HCT116 (cell line): ENCODE measurements at regions not wholly inside any gene's neighbourhood (a gene's known extent, or its start where the extent isn't known, plus 50 kb on each side); places are given as distances from the start of the nearest gene placed in this dataset.

Experiments used
- ATAC-seq: fragments of 200-7000 bp; cut with Tn5 transposase; 2 replicates; pipeline ENCODE4 v1.9.1; 2020; ENCODE audit warnings: mild to moderate bottlenecking, moderate library complexity
- BruUV-seq: library from RNA; stranded (reverse); fragments of 400-500 nt; replicated peaks from 2 replicates; lab custom pipeline; 2021; lab: Mats Ljungman, UMichigan
- CTCF ChIA-PET: fragments of 300-600 bp; sonication (Branson Sonifier 250); formaldehyde crosslinking; loops from one replicate; lab custom pipeline; 2021; ENCODE audit warnings: antibody characterized with exemption; lab: Charles Lee
- POLR2A ChIA-PET: fragments of 300-600, 350-600 bp; sonication (Branson Sonifier 250); formaldehyde crosslinking; loops from one replicate; lab custom pipeline; 2021; ENCODE audit warnings: antibody characterized with exemption; lab: Charles Lee
- RAD21 ChIA-PET, 2 experiments: fragments of 300-600 bp; sonication (Branson Sonifier 250); formaldehyde crosslinking; loops; one replicate each; lab custom pipeline; 2023; ENCODE audit warnings: low total read pairs in 2 of 2; ENCODE audit not compliant: uncharacterized antibody in 2 of 2, unreplicated experiment in 2 of 2, low non-redundant PET in 1 of 2; lab: Charles Lee
- DNase-seq: peaks from one replicate; pipeline ENCODE4 v3.0.0-alpha.2; 2010; ENCODE audit warnings: low read depth, low spot score
- H2AFZ ChIP-seq: fragments of 200-600 bp; shearing (Covaris generic), sonication (generic); 2 replicates; pipeline ENCODE4 v1.6.1; 2017; ENCODE audit warnings: low read depth, mixed run types, mixed read lengths, antibody characterized with exemption, low read length; ENCODE audit not compliant: poor library complexity, severe bottlenecking
- H3K27ac ChIP-seq: 2 replicates; pipeline ENCODE4 v1.5.1; 2012; ENCODE audit warnings: low read depth, low read length
- H3K27me3 ChIP-seq: fragments of 200-600 bp; sonication (generic); 2 replicates; pipeline ENCODE4 v1.6.1; 2016; ENCODE audit warnings: mixed run types, low read length, mixed read lengths; ENCODE audit not compliant: insufficient read depth
- H3K36me3 ChIP-seq, 2 experiments: fragments of 200-500 bp in 1 of 2; fragments of 200-600 bp in 1 of 2; sonication (Bioruptor generic) in 1 of 2; sonication (generic) in 1 of 2; 2 replicates each; pipeline versions ENCODE4 v1.5.1 to v1.6.1; 2014 to 2016; ENCODE audit warnings: low read length in 2 of 2, inconsistent platforms in 1 of 2, mixed read lengths in 1 of 2, mixed run types in 1 of 2; ENCODE audit not compliant: insufficient read depth in 2 of 2, control insufficient read depth in 1 of 2
- H3K4me1 ChIP-seq, 2 experiments: fragments of 200-600 bp in 1 of 2; sonication (generic) in 1 of 2; 2 replicates each; pipeline versions ENCODE4 v1.5.1 to v1.6.1; 2012 to 2017; ENCODE audit warnings: low read length in 2 of 2, inconsistent platforms in 1 of 2, mild to moderate bottlenecking in 1 of 2, mixed read lengths in 1 of 2, mixed run types in 1 of 2, moderate library complexity in 1 of 2; ENCODE audit not compliant: insufficient read depth in 2 of 2, control insufficient read depth in 1 of 2
- H3K4me2 ChIP-seq: fragments of 200-600 bp; sonication (generic); 2 replicates; pipeline ENCODE4 v1.6.1; 2017; ENCODE audit warnings: mixed run types, low read length, mixed read lengths
- H3K4me3 ChIP-seq, 2 experiments: fragments of 200-600 bp in 1 of 2; sonication (generic) in 1 of 2; replicated peaks in 1 of 2; 2 replicates each; pipeline ENCODE4 v1.5.1; 2011 to 2016; ENCODE audit warnings: low read length in 2 of 2, control low read depth in 1 of 2, low read depth in 1 of 2, mild to moderate bottlenecking in 1 of 2, mixed read lengths in 1 of 2, mixed run types in 1 of 2
- H3K79me2 ChIP-seq: fragments of 200-600 bp; sonication (generic); 2 replicates; pipeline ENCODE4 v1.6.1; 2017; ENCODE audit warnings: mild to moderate bottlenecking, mixed run types, low read length, moderate library complexity, mixed read lengths; ENCODE audit not compliant: insufficient read depth
- H3K9ac ChIP-seq: fragments of 200-600 bp; sonication (generic); 2 replicates; pipeline ENCODE4 v1.6.1; 2016; ENCODE audit warnings: low read length, mixed read lengths
- H3K9me2 ChIP-seq: fragments of 200-600 bp; sonication (generic), shearing (Covaris generic); 2 replicates; pipeline ENCODE4 v1.6.1; 2017; ENCODE audit warnings: mixed run types, mild to moderate bottlenecking, moderate library complexity; ENCODE audit not compliant: insufficient read depth
- H3K9me3 ChIP-seq, 2 experiments: fragments of 200-500 bp in 1 of 2; fragments of 200-600 bp in 1 of 2; sonication (Bioruptor generic) in 1 of 2; sonication (generic) in 1 of 2; 2 replicates each; pipeline ENCODE4 v1.6.1; 2014 to 2017; ENCODE audit warnings: low read length in 2 of 2, mixed read lengths in 2 of 2, inconsistent platforms in 1 of 2, low read depth in 1 of 2, mild to moderate bottlenecking in 1 of 2, mixed run types in 1 of 2, moderate library complexity in 1 of 2; ENCODE audit not compliant: control insufficient read depth in 1 of 2, insufficient read depth in 1 of 2
- H4K20me1 ChIP-seq: fragments of 200-600 bp; sonication (generic), shearing (Covaris generic); 2 replicates; pipeline ENCODE4 v1.6.1; 2017; ENCODE audit warnings: mixed run types, mild to moderate bottlenecking, moderate library complexity; ENCODE audit not compliant: insufficient read depth
- CBX3 ChIP-seq: IDR thresholded peaks from 2 replicates; pipeline ENCODE4 v1.6.1; 2012; ENCODE audit warnings: low read depth
- EGR1 ChIP-seq: IDR thresholded peaks from 2 replicates; pipeline ENCODE4 v1.6.1; 2012; ENCODE audit warnings: low read depth
- ELF1 ChIP-seq: IDR thresholded peaks from 2 replicates; pipeline ENCODE4 v1.6.1; 2012; ENCODE audit warnings: low read depth, borderline replicate concordance
- EZH2phosphoT487 ChIP-seq: fragments of 200-600 bp; IDR thresholded peaks from 2 replicates; pipeline ENCODE4 v1.6.1; 2018; ENCODE audit warnings: antibody characterized with exemption, borderline replicate concordance
- FOSL1 ChIP-seq: IDR thresholded peaks from 2 replicates; pipeline ENCODE4 v1.6.1; 2012; ENCODE audit warnings: low read depth
- JUND ChIP-seq: IDR thresholded peaks from 2 replicates; pipeline ENCODE4 v1.6.1; 2012
- POLR2A ChIP-seq: IDR thresholded peaks from 2 replicates; pipeline ENCODE4 v1.7.0; 2011; ENCODE audit warnings: borderline replicate concordance; ENCODE audit not compliant: insufficient read depth, insufficient read length; ENCODE audit errors: extremely low read depth
- POLR2AphosphoS5 ChIP-seq: IDR thresholded peaks from 2 replicates; pipeline ENCODE4 v1.6.1; 2011; ENCODE audit warnings: mild to moderate bottlenecking, low read depth, low read length, moderate library complexity
- RAD21 ChIP-seq: IDR thresholded peaks from 2 replicates; pipeline ENCODE4 v1.6.1; 2012; ENCODE audit warnings: low read depth, mild to moderate bottlenecking
- YY1 ChIP-seq: IDR thresholded peaks from 2 replicates; pipeline ENCODE4 v1.6.1; 2011; ENCODE audit warnings: low read length, low read depth, moderate library complexity, mild to moderate bottlenecking; ENCODE audit not compliant: insufficient replicate concordance; ENCODE audit errors: extremely low read depth
- ZFX ChIP-seq: fragments of 450-650 bp; IDR thresholded peaks from 2 replicates; pipeline ENCODE4 v1.6.1; 2017
- intact Hi-C: fragments of 100-400 bp; cut with micrococcal nuclease; formaldehyde crosslinking; loops from 2 replicates; pipeline ENCODE4 v1.10.0; 2022
- TF ChIP-seq, protein P1 (sequence below): IDR thresholded peaks from 2 replicates; pipeline ENCODE4 v1.6.1; 2011; ENCODE audit warnings: mild to moderate bottlenecking, low read length, moderate library complexity; ENCODE audit not compliant: insufficient replicate concordance; ENCODE audit errors: extremely low read depth
- TF ChIP-seq, protein P2 (sequence below): IDR thresholded peaks from 2 replicates; pipeline ENCODE4 v1.6.1; 2012
- TF ChIP-seq, protein P3 (sequence below): IDR thresholded peaks from 2 replicates; pipeline ENCODE4 v1.6.1; 2012
- TF ChIP-seq, protein P4 (sequence below), 3 experiments: fragments of 200-600 bp in 1 of 3; sonication (generic) in 1 of 3; IDR thresholded peaks in 2 of 3; conservative IDR thresholded peaks in 1 of 3; 2 replicates each; pipeline ENCODE4 v1.5.1; 2012 to 2017; ENCODE audit warnings: low read depth in 2 of 3, low read length in 2 of 3, antibody characterized with exemption in 1 of 3, borderline replicate concordance in 1 of 3, control low read depth in 1 of 3, mild to moderate bottlenecking in 1 of 3, mixed read lengths in 1 of 3, mixed run types in 1 of 3, moderate library complexity in 1 of 3; ENCODE audit not compliant: insufficient read depth in 1 of 3

DNA sequence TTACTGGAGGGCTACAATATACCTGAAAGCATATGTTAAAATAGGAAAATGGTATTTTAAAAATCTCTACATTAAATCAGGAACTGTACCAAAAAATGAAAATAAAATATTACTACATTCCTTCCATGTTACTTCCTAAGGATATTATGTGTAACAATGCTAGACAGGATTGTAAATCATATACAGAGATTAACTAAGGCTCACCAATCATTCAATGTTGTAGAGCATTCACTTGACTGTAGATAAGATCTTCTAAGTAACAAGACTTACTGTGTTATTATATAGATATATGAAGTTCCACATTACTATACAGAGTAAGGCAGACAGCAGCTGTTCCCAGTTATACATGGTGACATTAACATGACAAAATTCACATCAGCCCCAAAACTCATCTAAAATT lies 1919.1 kb upstream of the CDH9 start:
- no TSS peak for BruUV-seq
- POLR2A ChIA-PET = no interaction called here
- Histone ChIP-seq H3K27me3 (no peaks in the 10 kb centered on the region), H2AFZ (no peak overlapping the region), H3K9me3 (peaks cover 5 to 6% of the 10 kb centered on the region in 2 experiments; a peak in 1 of 4 replicates), H3K4me3 (no peak overlapping the region), H3K4me2 (no peak overlapping the region), H3K36me3 (no peaks in the 10 kb centered on the region), H3K4me1 (no peaks in the 10 kb centered on the region), H3K9ac (no peak overlapping the region), H3K27ac (no peak overlapping the region), H3K79me2 (no peaks in the 10 kb centered on the region), H3K9me2 (no peaks in the 10 kb centered on the region), H4K20me1 (no peaks in the 10 kb centered on the region)
- no peak for DNase-seq
- intact Hi-C loops = no loop called here
- no peak for ATAC-seq
- TF ChIP-seq ELF1 (no peak), CBX3 (no peak), POLR2A (no peak), JUND (no peak), RAD21 (no peak), FOSL1 (no peak), ZFX (no peak), POLR2AphosphoS5 (no peak), EZH2phosphoT487 (no peak), EGR1 (no peak), YY1 (no peak)
- TF ChIP-seq, protein P1, sequence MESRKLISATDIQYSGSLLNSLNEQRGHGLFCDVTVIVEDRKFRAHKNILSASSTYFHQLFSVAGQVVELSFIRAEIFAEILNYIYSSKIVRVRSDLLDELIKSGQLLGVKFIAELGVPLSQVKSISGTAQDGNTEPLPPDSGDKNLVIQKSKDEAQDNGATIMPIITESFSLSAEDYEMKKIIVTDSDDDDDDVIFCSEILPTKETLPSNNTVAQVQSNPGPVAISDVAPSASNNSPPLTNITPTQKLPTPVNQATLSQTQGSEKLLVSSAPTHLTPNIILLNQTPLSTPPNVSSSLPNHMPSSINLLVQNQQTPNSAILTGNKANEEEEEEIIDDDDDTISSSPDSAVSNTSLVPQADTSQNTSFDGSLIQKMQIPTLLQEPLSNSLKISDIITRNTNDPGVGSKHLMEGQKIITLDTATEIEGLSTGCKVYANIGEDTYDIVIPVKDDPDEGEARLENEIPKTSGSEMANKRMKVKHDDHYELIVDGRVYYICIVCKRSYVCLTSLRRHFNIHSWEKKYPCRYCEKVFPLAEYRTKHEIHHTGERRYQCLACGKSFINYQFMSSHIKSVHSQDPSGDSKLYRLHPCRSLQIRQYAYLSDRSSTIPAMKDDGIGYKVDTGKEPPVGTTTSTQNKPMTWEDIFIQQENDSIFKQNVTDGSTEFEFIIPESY = no peak
- TF ChIP-seq, protein P2, sequence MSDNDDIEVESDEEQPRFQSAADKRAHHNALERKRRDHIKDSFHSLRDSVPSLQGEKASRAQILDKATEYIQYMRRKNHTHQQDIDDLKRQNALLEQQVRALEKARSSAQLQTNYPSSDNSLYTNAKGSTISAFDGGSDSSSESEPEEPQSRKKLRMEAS = no peak
- TF ChIP-seq, protein P3, sequence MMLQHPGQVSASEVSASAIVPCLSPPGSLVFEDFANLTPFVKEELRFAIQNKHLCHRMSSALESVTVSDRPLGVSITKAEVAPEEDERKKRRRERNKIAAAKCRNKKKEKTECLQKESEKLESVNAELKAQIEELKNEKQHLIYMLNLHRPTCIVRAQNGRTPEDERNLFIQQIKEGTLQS = no peak
- TF ChIP-seq, protein P4, sequence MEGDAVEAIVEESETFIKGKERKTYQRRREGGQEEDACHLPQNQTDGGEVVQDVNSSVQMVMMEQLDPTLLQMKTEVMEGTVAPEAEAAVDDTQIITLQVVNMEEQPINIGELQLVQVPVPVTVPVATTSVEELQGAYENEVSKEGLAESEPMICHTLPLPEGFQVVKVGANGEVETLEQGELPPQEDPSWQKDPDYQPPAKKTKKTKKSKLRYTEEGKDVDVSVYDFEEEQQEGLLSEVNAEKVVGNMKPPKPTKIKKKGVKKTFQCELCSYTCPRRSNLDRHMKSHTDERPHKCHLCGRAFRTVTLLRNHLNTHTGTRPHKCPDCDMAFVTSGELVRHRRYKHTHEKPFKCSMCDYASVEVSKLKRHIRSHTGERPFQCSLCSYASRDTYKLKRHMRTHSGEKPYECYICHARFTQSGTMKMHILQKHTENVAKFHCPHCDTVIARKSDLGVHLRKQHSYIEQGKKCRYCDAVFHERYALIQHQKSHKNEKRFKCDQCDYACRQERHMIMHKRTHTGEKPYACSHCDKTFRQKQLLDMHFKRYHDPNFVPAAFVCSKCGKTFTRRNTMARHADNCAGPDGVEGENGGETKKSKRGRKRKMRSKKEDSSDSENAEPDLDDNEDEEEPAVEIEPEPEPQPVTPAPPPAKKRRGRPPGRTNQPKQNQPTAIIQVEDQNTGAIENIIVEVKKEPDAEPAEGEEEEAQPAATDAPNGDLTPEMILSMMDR (IDR thresholded peaks at IDR 0.05 in 2 of 3, conservative IDR thresholded peaks at IDR 0.05 in 1 of 3; ENCODE audit: borderline replicate concordance in 1 of 3, insufficient read depth in 1 of 3, low read depth in 2 of 3, low read length in 2 of 3) = no peak
- CTCF ChIA-PET = no interaction called here
- RAD21 ChIA-PET = no interaction called here
